T47D (cell line): ENCODE measurements at regions not wholly inside any gene's neighbourhood (a gene's known extent, or its start where the extent isn't known, plus 50 kb on each side); places are given as distances from the start of the nearest gene placed in this dataset.

Experiments used
- DNase-seq, 2 experiments: peaks; one replicate each; pipeline versions ENCODE4 v3.0.0 to v3.0.0-alpha.2; 2011 to 2012; ENCODE audit warnings: low read depth in 1 of 2, low spot score in 1 of 2
- JUND ChIP-seq: IDR thresholded peaks from 2 replicates; pipeline ENCODE4 v1.6.1; 2012; ENCODE audit warnings: low read depth
- in situ Hi-C: cut with HindIII; loops from 2 replicates; pipeline ENCODE4 v1.10.0; 2016; ENCODE audit warnings: low sequenced_read_pairs, low pct_unique_long_range_greater_than_20kb

- in situ Hi-C loops = no loop called here
- TF ChIP-seq JUND = no peak
- no peak for DNase-seq
Observed at GRCh38 chr2:17282826-17283225, 235.4 kb downstream of the RAD51AP2 start.

GRCh38 chr2:17282245-17282644, 236.0 kb downstream of the RAD51AP2 start:
- TF ChIP-seq JUND = no peak
- DNase-seq = no peak
- in situ Hi-C loops = no loop called here

GRCh38 chr2:17276220-17276619, 242.0 kb downstream of the RAD51AP2 start:
- DNase-seq = no peak
- in situ Hi-C loops = no loop called here
- TF ChIP-seq JUND = no peak

- in situ Hi-C loops = no loop called here
- DNase-seq = no peak
- TF ChIP-seq JUND = no peak
Observed at GRCh38 chr2:17272652-17273525, 245.4 kb downstream of the RAD51AP2 start.

- no peak for TF ChIP-seq JUND
- in situ Hi-C loops = no loop called here
- DNase-seq = no peak
Observed at GRCh38 chr2:17272170-17272569, 246.1 kb downstream of the RAD51AP2 start.

- no peak for DNase-seq
- in situ Hi-C loops = no loop called here
- TF ChIP-seq JUND = no peak
Observed at GRCh38 chr2:17271416-17271815, 246.8 kb downstream of the RAD51AP2 start.

- DNase-seq = no peak
- no peak for TF ChIP-seq JUND
- in situ Hi-C loops = no loop called here
Observed at GRCh38 chr2:17270894-17271293, 247.3 kb downstream of the RAD51AP2 start.

GRCh38 chr2:17263570-17263968, 254.7 kb downstream of the RAD51AP2 start:
- in situ Hi-C loops = no loop called here

GRCh38 chr2:17262854-17263569, 255.2 kb downstream of the RAD51AP2 start:
- in situ Hi-C loops = no loop called here
- DNase-seq = no peak
- TF ChIP-seq JUND = no peak

More at GRCh38 chr2:17263570-17263968, 254.7 kb downstream of the RAD51AP2 start:
- DNase-seq = no peak
- no peak for TF ChIP-seq JUND

- in situ Hi-C loops = no loop called here
- DNase-seq = no peak
- TF ChIP-seq JUND = no peak
Observed at GRCh38 chr2:17259613-17260012, 258.6 kb downstream of the RAD51AP2 start.

GRCh38 chr2:17258861-17259260, 259.4 kb downstream of the RAD51AP2 start:
- DNase-seq = no peak
- no peak for TF ChIP-seq JUND
- in situ Hi-C loops = no loop called here

- in situ Hi-C loops = no loop called here
- TF ChIP-seq JUND = no peak
- DNase-seq = no peak
Observed at GRCh38 chr2:17257189-17257909, 260.9 kb downstream of the RAD51AP2 start.

- no peak for TF ChIP-seq JUND
- in situ Hi-C loops = no loop called here
- no peak for DNase-seq
Observed at GRCh38 chr2:17255071-17255470, 263.2 kb downstream of the RAD51AP2 start.
